Loucy (cell line): ENCODE measurements at regions not wholly inside any gene's neighbourhood (a gene's known extent, or its start where the extent isn't known, plus 50 kb on each side); places are given as distances from the start of the nearest gene placed in this dataset.

Experiments
- H2AFZ ChIP-seq: fragments of 200-600 bp; sonication (generic); 2 replicates; pipeline ENCODE4 v1.6.0; 2016; ENCODE audit warnings: antibody characterized with exemption, mild to moderate bottlenecking, low read length, moderate library complexity
- H3F3A ChIP-seq: fragments of 200-600 bp; 2 replicates; pipeline ENCODE4 v1.6.0; 2016; ENCODE audit warnings: antibody characterized with exemption, low read depth, mild to moderate bottlenecking
- H3K27me3 ChIP-seq: fragments of 200-600 bp; sonication (generic); 2 replicates; pipeline ENCODE4 v1.6.1; 2014; ENCODE audit warnings: low read length, mild to moderate bottlenecking; ENCODE audit not compliant: insufficient read depth, poor library complexity, severe bottlenecking
- H3K36me3 ChIP-seq: fragments of 200-600 bp; sonication (generic); 2 replicates; pipeline ENCODE4 v1.6.1; 2016; ENCODE audit warnings: low read length; ENCODE audit not compliant: insufficient read depth
- H3K4me1 ChIP-seq: fragments of 200-600 bp; sonication (generic); 2 replicates; pipeline ENCODE4 v1.5.1; 2014; ENCODE audit warnings: low read length, mild to moderate bottlenecking; ENCODE audit not compliant: insufficient read depth, poor library complexity, severe bottlenecking
- H3K4me2 ChIP-seq: fragments of 200-600 bp; sonication (generic); 2 replicates; pipeline ENCODE4 v1.6.0; 2014; ENCODE audit warnings: antibody characterized with exemption, low read length, low read depth, mild to moderate bottlenecking; ENCODE audit not compliant: poor library complexity, severe bottlenecking
- H3K4me3 ChIP-seq: fragments of 200-600 bp; sonication (generic); 2 replicates; pipeline ENCODE4 v1.5.1; 2014; ENCODE audit warnings: low read length, mild to moderate bottlenecking, mixed read lengths; ENCODE audit not compliant: poor library complexity, severe bottlenecking
- H3K79me2 ChIP-seq: fragments of 200-600 bp; sonication (generic); 2 replicates; pipeline ENCODE4 v1.6.1; 2014; ENCODE audit warnings: low read length; ENCODE audit not compliant: insufficient read depth
- H3K9ac ChIP-seq: fragments of 200-600 bp; sonication (generic); 2 replicates; pipeline ENCODE4 v1.6.0; 2014; ENCODE audit warnings: mild to moderate bottlenecking, low read depth, low read length, moderate library complexity; ENCODE audit not compliant: poor library complexity, severe bottlenecking
- H3K9me2 ChIP-seq: fragments of 200-600 bp; sonication (generic); replicated peaks from 2 replicates; pipeline ENCODE4 v1.6.1; 2016; ENCODE audit warnings: low read depth, low read length, mixed read lengths
- H3K9me3 ChIP-seq: fragments of 200-600 bp; sonication (generic); 2 replicates; pipeline ENCODE4 v1.6.1; 2014; ENCODE audit warnings: mild to moderate bottlenecking, antibody characterized with exemption, low read length, low read depth; ENCODE audit not compliant: insufficient read depth
- H4K20me1 ChIP-seq: fragments of 200-600 bp; sonication (generic); 2 replicates; pipeline ENCODE4 v1.6.0; 2014; ENCODE audit warnings: antibody characterized with exemption, low read length, mild to moderate bottlenecking; ENCODE audit not compliant: insufficient read depth, poor library complexity, severe bottlenecking
- CTCF ChIP-seq: fragments of 200-600 bp; sonication (generic); conservative IDR thresholded peaks from 2 replicates; pipeline ENCODE4 v1.5.1; 2014; ENCODE audit warnings: mild to moderate bottlenecking, antibody characterized with exemption, low read length
- EZH2phosphoT487 ChIP-seq: fragments of 200-600 bp; IDR thresholded peaks from 2 replicates; pipeline ENCODE4 v1.6.1; 2018; ENCODE audit warnings: antibody characterized with exemption, mild to moderate bottlenecking, moderate library complexity, borderline replicate concordance

GRCh38 chr10:113458451-113458850 lies 94.4 kb upstream of the HABP2 start:
- no peaks in the 10 kb centered on the region for H3F3A ChIP-seq
- no peaks in the 10 kb centered on the region for H3K27me3 ChIP-seq
- H3K4me1 ChIP-seq = no peaks in the 10 kb centered on the region
- H3K4me2 ChIP-seq = no peak overlapping the region
- H3K79me2 ChIP-seq = no peaks in the 10 kb centered on the region
- no peaks in the 10 kb centered on the region for H3K9me2 ChIP-seq
- H3K9ac ChIP-seq = no peak overlapping the region
- no peaks in the 10 kb centered on the region for H4K20me1 ChIP-seq
- TF ChIP-seq CTCF (no peak), EZH2phosphoT487 (no peak)
- H3K36me3 ChIP-seq = no peaks in the 10 kb centered on the region
- H3K4me3 ChIP-seq = no peak overlapping the region
- no peak overlapping the region for H2AFZ ChIP-seq
- H3K9me3 ChIP-seq = no peaks in the 10 kb centered on the region

GRCh38 chr10:113458944-113459343 lies 93.9 kb upstream of the HABP2 start:
- Histone ChIP-seq H3K9ac (no peak overlapping the region), H3K9me3 (no peaks in the 10 kb centered on the region), H3F3A (no peaks in the 10 kb centered on the region), H3K9me2 (no peaks in the 10 kb centered on the region), H4K20me1 (no peaks in the 10 kb centered on the region), H3K4me1 (no peaks in the 10 kb centered on the region), H2AFZ (no peak overlapping the region), H3K4me3 (no peak overlapping the region), H3K79me2 (no peaks in the 10 kb centered on the region), H3K36me3 (no peaks in the 10 kb centered on the region), H3K4me2 (no peak overlapping the region), H3K27me3 (no peaks in the 10 kb centered on the region)
- TF ChIP-seq EZH2phosphoT487 (no peak), CTCF (no peak)

GRCh38 chr10:113459626-113460280 lies 93.1 kb upstream of the HABP2 start:
- Histone ChIP-seq H3K4me3 (no peak overlapping the region), H3K4me1 (no peaks in the 10 kb centered on the region), H4K20me1 (no peaks in the 10 kb centered on the region), H3K9ac (no peak overlapping the region), H3K4me2 (no peak overlapping the region), H3K9me3 (no peaks in the 10 kb centered on the region), H3K79me2 (no peaks in the 10 kb centered on the region), H3K9me2 (no peaks in the 10 kb centered on the region), H3K27me3 (no peaks in the 10 kb centered on the region), H3F3A (no peaks in the 10 kb centered on the region), H2AFZ (no peak overlapping the region), H3K36me3 (no peaks in the 10 kb centered on the region)
- TF ChIP-seq CTCF (0 out of 2 replicates have a peak, but pooled peaks have one; percentile 16), EZH2phosphoT487 (no peak)
